ENCODE measurements at regions not wholly inside any gene's neighbourhood (a gene's known extent, or its start where the extent isn't known, plus 50 kb on each side); places are given as distances from the start of the nearest gene placed in this dataset.

DNA sequence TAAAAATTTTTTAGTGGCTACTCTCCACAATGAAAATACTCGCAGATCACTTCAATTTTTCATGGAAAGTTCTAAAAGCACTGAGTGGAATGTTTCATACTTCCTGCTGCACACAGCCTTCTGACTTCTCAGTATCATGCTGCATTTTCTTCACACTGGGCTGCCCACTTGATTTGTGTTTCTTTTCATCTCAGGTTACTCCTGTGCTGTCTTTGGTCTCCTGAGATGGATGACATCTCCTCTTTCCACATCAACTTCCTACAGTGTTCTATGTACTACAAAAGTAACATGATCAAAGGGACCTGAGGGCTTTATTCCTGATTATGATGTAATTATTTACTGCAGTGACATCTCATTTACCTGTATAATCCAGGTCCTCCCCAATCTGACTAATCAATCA lies 927.7 kb downstream of the ROBO2 start:
- WGBS, 3 donors: 78 to 92% (median 85%) methylated on average over 1 of the region's 1 CpG
- no peaks in the 10 kb centered on the region for H3K4me1 ChIP-seq (ENCODE audit: insufficient read depth)

DNA sequence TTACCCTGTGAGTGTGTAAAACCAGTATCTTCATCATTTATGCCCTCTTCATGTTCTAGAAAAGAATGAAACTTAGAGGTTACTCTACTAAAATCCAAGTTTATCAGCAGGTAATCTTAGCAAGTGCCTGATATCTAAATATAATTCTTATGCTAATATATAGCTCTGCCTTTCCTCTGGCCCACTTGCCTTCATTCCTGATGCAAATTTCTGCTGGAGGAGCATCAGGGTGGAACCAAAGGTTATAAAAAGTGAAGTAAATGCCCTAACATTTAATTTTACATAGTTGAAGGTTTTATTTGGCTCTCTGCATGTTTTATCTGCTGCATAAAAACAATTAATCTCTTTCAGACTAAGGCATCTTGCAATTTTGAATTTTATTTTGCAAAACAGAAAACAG lies 936.2 kb downstream of the ROBO2 start:
- intact Hi-C loops (cut with DNase I): no loop called here
- no peak for TF ChIP-seq EP300 (IDR thresholded peaks at IDR 0.05)
- no peak for TF ChIP-seq POLR2A (IDR thresholded peaks at IDR 0.05)
- TF ChIP-seq, protein P1, sequence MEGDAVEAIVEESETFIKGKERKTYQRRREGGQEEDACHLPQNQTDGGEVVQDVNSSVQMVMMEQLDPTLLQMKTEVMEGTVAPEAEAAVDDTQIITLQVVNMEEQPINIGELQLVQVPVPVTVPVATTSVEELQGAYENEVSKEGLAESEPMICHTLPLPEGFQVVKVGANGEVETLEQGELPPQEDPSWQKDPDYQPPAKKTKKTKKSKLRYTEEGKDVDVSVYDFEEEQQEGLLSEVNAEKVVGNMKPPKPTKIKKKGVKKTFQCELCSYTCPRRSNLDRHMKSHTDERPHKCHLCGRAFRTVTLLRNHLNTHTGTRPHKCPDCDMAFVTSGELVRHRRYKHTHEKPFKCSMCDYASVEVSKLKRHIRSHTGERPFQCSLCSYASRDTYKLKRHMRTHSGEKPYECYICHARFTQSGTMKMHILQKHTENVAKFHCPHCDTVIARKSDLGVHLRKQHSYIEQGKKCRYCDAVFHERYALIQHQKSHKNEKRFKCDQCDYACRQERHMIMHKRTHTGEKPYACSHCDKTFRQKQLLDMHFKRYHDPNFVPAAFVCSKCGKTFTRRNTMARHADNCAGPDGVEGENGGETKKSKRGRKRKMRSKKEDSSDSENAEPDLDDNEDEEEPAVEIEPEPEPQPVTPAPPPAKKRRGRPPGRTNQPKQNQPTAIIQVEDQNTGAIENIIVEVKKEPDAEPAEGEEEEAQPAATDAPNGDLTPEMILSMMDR (IDR thresholded peaks at IDR 0.05): no peak

More for the DNA sequence above, 927.7 kb downstream of the ROBO2 start:
- H3K36me3 ChIP-seq: no peaks in the 10 kb centered on the region
- H3K9me3 ChIP-seq: no peaks in the 10 kb centered on the region
- DNase-seq: no peak
- H3K4me3 ChIP-seq: no peak overlapping the region
- no peak overlapping the region for H3K27ac ChIP-seq
- no peaks in the 10 kb centered on the region for H3K27me3 ChIP-seq
- intact Hi-C loops (cut with DNase I): no loop called here
- TF ChIP-seq, protein P1 (IDR thresholded peaks at IDR 0.05): no peak
- TF ChIP-seq POLR2A (IDR thresholded peaks at IDR 0.05) (no peak), EP300 (IDR thresholded peaks at IDR 0.05) (no peak)

DNA sequence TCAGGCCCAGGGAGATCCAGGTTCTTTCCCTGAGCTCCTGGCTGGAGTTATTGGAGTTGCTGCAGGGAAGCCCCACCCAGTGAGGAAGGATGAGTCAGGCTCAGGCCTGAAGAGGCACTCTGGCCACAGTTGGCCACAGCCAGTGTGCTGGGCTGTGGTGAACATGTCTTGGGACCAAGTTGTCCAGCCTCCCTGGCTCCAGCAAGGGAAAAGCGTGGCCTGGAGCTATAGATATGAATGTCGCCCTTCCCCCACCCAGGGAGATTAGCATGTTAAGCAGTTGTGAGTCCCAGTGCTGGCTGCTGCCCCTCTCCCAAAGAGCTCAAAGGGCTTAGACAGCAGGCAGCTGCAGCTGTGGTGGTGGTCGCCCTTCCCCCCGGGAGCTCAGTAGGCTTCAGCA lies 963.2 kb downstream of the ROBO2 start:
- intact Hi-C loops (cut with DNase I): no loop called here
- no peak for TF ChIP-seq POLR2A (IDR thresholded peaks at IDR 0.05)
- no peak for TF ChIP-seq EP300 (IDR thresholded peaks at IDR 0.05)
- TF ChIP-seq, protein P1 (IDR thresholded peaks at IDR 0.05): no peak
- H3K4me1 ChIP-seq (ENCODE audit: insufficient read depth): no peaks in the 10 kb centered on the region
- no peak for DNase-seq
- H3K27ac ChIP-seq: no peak overlapping the region
- WGBS, 3 donors: 96 to 97% (median 96%) methylated on average over 4 of the region's 4 CpGs
- no peak overlapping the region for H3K4me3 ChIP-seq
- H3K27me3 ChIP-seq: no peaks in the 10 kb centered on the region
- no peaks in the 10 kb centered on the region for H3K9me3 ChIP-seq
- no peaks in the 10 kb centered on the region for H3K36me3 ChIP-seq

More for the DNA sequence above, 936.2 kb downstream of the ROBO2 start:
- no peak for DNase-seq
- Histone ChIP-seq H3K27me3 (no peaks in the 10 kb centered on the region), H3K4me1 (ENCODE audit: insufficient read depth) (no peaks in the 10 kb centered on the region), H3K4me3 (no peak overlapping the region), H3K36me3 (no peaks in the 10 kb centered on the region), H3K9me3 (no peaks in the 10 kb centered on the region), H3K27ac (no peak overlapping the region)

DNA sequence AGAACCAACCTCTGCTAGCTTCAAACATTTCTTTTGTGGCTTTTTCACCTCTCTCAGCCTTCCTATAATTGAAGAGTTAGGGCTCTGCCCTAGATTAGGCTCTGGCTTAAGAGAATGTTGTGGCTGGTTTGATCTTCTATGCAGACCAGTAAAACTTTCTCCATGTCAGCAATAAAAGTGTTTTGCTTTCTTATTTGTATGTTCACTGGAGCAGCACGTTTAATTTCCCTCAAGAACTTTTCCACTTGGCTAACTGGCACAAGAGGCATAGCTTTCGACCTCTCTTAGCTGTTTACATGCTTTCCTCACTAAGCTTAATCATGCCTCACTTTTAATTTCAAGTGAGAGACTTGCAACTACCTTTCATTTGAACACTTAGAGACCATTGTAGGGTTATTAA lies 964.7 kb downstream of the ROBO2 start:
- Histone ChIP-seq H3K4me1 (ENCODE audit: insufficient read depth) (no peaks in the 10 kb centered on the region), H3K27me3 (no peaks in the 10 kb centered on the region), H3K4me3 (no peak overlapping the region), H3K9me3 (no peaks in the 10 kb centered on the region), H3K36me3 (no peaks in the 10 kb centered on the region), H3K27ac (no peak overlapping the region)
- 57 to 69% (median 63%) methylated on average over 2 of the region's 2 CpGs for WGBS, 3 donors
- TF ChIP-seq EP300 (IDR thresholded peaks at IDR 0.05) (no peak), POLR2A (IDR thresholded peaks at IDR 0.05) (no peak)
- TF ChIP-seq, protein P1 (IDR thresholded peaks at IDR 0.05): no peak
- no peak for DNase-seq
- intact Hi-C loops (cut with DNase I): no loop called here

DNA sequence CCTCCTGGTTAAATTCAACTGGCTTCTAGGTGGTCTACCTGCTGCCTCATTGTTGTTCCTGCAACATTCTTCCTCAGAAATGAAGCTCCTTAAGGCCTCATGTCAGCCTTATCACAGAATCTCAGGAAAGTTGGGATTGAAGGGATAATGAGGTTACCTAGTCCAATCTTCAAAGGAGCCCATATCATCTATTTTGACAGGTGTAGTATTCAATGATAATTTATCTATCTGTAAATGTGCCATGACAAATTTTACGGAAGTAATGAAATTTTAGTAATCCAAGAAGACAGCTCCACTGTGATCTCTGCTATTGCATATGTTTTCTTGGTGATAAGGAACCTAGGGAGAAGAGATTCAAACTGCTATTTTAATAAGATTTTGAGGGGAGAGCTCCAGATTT lies 973.8 kb downstream of the ROBO2 start:
- 88 to 92% (median 89%) methylated on average over 1 of the region's 1 CpG for WGBS, 3 donors
- Histone ChIP-seq H3K4me1 (ENCODE audit: insufficient read depth) (no peaks in the 10 kb centered on the region), H3K9me3 (no peaks in the 10 kb centered on the region), H3K27me3 (no peaks in the 10 kb centered on the region), H3K36me3 (no peaks in the 10 kb centered on the region), H3K4me3 (no peak overlapping the region), H3K27ac (no peak overlapping the region)
- DNase-seq: no peak
- TF ChIP-seq EP300 (IDR thresholded peaks at IDR 0.05) (no peak), POLR2A (IDR thresholded peaks at IDR 0.05) (no peak)
- TF ChIP-seq, protein P1 (IDR thresholded peaks at IDR 0.05): no peak
- intact Hi-C loops (cut with DNase I): no loop called here
